CD4-positive, alpha-beta T cell treated with Interleukin-6 for 4 hours (primary cell): ENCODE measurements at regions not wholly inside any gene's neighbourhood (a gene's known extent, or its start where the extent isn't known, plus 50 kb on each side); places are given as distances from the start of the nearest gene placed in this dataset.
"Not testable (repeated sequence)": the region's sequence is repeated elsewhere in the genome, so short reads cannot be mapped to it uniquely, and the experiment has no call there.

Source experiments
- DNase-seq: peaks from one replicate; pipeline ENCODE4 v3.0.0-alpha.2; 2020; ENCODE audit warnings: mixed read lengths

- no peak for DNase-seq
Measured at GRCh38 chr11:49499117-49499516, 290.7 kb upstream of the FOLH1 start.

DNA sequence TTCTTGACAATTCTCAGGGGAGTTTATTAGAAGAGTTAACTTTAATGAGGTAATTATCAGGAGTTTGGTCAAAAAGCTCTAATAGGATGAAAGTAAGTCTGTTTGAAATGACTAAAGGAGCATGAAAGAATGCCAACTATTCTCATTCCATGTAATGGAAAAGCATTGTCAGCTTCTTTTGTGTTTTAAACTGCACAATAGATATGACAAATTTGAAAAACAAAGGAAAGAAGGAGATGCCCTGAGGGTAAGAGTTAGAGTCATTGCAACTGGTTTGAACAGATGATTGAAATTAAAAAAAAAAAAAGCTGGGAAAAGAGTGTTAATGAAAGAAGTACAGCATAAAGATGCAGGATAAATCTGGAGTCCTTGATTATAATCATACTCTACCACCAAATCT lies 296.8 kb upstream of the FOLH1 start:
- DNase-seq: no peak

DNA sequence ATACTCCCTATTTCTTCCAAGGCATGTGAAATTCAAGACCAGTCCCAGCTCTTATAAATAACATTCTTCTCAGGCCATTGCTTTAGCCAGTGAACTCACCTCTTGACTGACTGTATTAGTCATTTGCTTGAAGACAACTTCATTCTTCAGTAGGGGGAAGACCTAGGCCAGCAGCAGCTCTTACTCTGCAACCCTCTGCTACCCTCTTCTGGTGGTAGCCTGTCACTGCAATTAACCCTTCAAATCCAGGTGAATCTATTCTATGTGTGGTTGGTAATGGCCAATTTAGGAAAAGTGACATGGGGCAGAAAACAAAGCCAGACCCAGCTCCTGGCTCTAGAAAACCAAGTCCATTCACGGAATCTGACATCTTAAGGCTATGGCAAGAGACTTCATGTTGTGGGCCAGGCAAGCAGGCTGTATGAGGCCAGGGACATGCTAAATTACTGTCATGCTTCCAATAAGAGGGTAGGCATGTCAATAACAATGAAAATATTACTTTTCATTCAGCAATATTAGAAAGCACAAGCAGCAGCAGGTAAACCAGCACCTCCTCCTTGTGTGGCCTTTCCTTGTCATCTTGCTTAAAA lies 317.9 kb upstream of the FOLH1 start:
- DNase-seq: not testable (repeated sequence)

- DNase-seq: no peak
Measured at GRCh38 chr11:49533204-49533603, 324.8 kb upstream of the FOLH1 start.

DNA sequence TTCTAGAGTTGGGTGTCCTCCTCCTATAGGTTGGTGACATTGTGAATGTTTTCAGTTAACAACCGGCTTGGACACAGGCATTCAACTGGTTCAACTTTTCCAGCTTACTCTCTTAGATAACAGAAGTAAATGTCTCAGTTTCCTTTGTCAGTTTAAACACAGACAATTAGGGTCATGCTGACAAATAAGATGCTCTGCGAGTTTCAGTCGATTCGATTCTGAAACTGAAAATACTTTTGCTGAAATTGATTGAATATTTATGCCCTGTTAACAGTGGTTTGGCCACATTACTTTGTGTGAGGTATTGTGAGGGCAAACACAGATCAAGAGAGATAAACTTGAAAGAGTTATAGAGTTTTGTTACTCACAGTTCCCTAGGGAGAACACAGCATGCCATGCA lies 330.5 kb upstream of the FOLH1 start:
- DNase-seq: not testable (repeated sequence)

DNA sequence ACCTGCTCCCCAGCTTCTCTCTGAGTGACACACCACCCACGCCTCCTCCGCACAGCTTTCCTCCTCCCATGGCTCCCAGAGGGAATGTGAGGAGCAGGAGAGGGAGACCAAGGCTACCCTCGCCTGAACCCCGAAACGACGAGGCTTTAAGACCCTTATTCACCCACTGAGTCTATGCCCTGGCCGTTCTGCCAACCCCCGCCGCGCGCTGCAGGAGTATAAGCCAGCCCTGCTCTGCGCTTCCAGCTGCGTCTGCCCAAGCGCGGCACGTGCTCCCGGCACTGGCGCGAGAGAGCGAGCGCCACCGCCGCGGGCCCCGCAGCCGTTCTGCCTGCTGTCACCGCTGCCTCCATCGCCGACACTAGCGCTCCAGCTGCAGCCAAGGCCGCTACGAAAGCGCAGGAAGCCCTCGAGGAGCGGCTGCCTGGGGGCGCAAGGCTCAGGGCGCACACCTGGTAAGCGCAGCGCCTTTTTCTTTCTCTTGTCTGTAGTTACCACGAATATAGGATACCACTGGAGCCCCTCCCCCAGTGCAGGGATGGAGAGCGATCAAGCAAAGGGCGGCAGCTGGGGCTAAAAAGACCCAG lies 350.0 kb upstream of the FOLH1 start:
- DNase-seq: not testable (repeated sequence)

GRCh38 chr11:49560593-49560992 lies 352.2 kb upstream of the FOLH1 start:
- not testable (repeated sequence) for DNase-seq

- DNase-seq: not testable (repeated sequence)
Measured at GRCh38 chr11:49561240-49561880, 353.0 kb upstream of the FOLH1 start.

GRCh38 chr11:49562262-49562661 lies 353.9 kb upstream of the FOLH1 start:
- not testable (repeated sequence) for DNase-seq

DNA sequence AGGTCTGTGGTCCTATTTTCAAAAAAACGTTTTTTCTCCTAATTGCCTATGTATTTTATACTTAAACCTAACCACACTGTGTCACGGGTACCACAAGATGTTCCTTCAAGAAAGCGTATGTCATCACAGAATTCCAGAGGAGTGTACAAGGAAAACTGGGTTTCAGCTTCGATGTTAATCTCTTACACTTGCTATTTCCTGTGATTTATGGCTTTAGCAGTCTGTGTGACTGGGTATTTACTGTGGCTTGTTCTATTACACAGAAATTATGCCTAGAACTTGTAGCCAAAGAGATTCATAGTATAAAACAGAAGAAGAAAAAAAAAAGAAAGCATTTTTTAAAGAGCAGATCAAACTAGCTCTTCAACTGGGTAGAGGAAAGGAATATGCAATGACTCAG lies 371.1 kb upstream of the FOLH1 start:
- not testable (repeated sequence) for DNase-seq

GRCh38 chr11:49585495-49585894 lies 366.7 kb upstream of the OR4C13 start:
- DNase-seq: not testable (repeated sequence)

DNA sequence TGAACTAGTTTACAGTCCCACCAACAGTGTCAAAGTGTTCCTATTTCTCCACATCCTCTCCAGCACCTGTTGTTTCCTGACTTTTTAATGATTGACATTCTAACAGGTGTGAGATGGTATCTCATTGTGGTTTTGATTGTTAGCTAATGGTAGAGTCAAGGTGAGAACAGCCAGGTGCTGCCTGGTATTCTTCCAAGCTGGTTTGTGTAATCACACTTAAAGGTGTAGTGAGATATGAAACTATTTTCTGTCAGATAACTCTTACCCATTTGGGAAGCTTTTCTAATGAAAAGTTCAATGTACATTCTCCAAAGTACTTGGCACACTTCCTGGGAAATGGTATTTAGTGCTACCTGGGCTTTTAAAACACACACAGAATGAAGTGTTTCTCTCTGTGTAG lies 343.3 kb upstream of the OR4C13 start:
- not testable (repeated sequence) for DNase-seq

- not testable (repeated sequence) for DNase-seq
Measured at GRCh38 chr11:49623872-49624271, 328.3 kb upstream of the OR4C13 start.

GRCh38 chr11:49670705-49671104 lies 281.5 kb upstream of the OR4C13 start:
- not testable (repeated sequence) for DNase-seq

DNA sequence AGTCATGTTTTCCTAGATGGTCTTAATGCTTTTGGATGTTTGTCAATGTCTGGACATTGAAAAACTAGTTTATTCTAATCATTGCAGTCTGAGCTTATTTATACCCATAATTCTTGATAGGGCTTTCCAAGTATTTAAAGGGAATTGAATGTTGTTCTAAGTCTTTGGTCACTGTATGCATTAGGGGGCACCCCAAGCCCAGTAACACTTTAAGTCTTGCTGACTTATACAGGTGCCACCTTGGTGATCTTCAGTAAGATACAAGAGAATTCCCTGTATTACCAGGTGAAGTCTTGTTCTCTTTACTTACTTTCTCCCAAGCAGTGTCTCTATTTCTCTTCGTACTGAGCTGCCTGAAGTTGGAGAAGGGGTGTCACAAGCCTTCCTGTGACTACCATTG lies 250.1 kb upstream of the OR4C13 start:
- not testable (repeated sequence) for DNase-seq

GRCh38 chr11:49750447-49750846 lies 201.7 kb upstream of the OR4C13 start:
- DNase-seq: not testable (repeated sequence)

DNA sequence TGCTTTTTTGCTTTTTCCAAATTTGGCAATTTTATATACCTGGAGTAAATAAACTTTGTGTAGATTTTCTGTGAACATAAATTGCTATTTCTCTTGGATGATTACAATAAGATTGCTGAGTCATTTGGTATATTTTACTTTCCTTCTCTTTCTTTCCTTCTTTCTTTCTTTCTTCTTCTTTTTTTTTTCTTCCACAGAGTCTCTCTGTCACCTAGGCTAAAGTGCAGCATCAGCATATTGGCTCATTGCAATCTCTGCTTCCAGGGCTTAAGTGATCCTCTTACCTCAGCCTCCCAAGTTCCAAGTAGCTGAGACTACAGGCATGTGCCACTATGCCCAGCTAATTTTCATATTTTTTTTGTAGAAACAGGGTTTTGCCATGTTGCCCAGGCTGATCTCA lies 201.2 kb upstream of the OR4C13 start:
- not testable (repeated sequence) for DNase-seq

DNA sequence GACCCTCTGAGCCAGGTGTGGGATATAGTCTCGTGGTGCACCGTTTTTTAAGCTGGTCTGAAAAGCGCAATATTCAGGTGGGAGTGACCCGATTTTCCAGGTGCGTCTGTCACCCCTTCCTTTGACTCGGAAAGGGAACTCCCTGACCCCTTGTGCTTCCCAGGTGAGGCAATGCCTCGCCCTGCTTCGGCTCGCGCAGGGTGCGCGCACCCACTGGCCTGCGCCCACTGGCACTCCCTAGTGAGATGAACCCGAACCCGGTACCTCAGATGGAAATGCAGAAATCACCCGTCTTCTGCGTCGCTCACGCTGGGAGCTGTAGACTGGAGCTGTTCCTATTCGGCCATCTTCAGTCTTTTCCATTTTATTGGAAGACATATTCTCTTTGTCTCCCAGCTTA lies 171.4 kb upstream of the OR4C13 start:
- not testable (repeated sequence) for DNase-seq

DNA sequence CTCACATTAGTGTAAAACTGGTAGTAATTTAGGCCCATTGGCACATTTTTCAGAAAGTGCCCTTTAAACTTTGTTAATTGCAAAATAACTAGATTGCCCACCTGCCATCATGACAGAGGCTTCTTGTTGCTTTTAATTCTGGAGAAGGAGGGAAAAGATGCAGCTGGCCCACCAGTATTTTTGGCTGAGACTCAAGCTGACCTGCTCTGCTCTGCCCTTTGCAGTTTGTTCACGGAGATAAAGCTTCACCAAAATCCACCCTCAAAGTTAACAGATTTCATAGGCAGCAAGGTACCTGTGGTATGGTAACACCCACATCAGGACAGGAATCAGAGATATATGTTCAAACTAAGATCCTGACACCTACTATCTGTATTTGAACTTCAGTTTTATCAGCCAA lies 170.2 kb upstream of the OR4C13 start:
- not testable (repeated sequence) for DNase-seq

DNA sequence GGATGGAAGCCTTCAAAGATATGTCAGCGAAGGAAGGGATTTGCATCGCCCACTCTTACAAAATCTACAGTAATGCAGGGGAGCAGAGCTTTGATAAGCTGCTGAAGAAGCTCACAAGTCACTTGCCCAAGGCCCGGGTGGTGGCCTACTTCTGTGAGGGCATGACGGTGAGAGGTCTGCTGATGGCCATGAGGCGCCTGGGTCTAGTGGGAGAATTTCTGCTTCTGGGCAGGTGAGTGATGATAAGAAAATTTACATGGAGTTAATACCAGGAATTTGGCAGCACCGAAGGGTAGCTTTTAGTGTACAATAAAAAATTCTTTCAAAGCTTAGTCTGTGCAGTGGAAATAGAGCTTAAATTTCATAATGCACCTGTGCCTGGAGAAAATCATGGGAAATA lies 168.3 kb upstream of the OR4C13 start:
- not testable (repeated sequence) for DNase-seq

- DNase-seq: not testable (repeated sequence)
Measured at GRCh38 chr11:49789787-49790186, 162.4 kb upstream of the OR4C13 start.

DNA sequence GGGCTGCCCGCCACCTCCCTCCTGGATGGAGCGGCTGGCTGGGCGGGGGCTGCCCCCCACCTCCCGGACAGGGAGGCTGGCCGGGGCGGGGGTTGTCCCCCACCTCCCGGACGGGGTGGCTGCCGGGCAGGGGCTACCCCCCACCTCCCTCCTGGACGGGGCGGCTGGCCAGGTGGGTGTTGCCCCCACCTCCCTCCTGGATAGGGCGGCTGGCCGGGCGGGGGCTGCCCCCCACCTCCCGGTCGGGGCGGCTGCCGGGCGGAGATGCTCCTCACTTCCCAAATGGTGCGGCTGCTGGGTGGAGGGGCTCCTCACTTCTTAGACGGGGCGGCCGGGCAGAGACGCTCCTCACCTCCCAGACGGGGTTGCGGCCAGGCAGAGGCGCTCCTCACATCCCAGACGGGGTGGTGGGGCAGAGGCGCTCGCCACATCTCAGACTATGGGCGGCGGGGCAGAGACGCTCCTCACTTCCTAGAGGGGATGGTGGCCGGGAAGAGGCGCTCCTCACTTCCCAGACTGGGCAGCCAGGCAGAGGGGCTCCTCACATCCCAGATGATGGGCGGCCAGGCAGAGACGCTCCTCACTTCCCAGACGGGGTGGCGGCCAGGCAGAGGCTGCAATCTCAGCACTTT lies 153.9 kb upstream of the OR4C13 start:
- not testable (repeated sequence) for DNase-seq

DNA sequence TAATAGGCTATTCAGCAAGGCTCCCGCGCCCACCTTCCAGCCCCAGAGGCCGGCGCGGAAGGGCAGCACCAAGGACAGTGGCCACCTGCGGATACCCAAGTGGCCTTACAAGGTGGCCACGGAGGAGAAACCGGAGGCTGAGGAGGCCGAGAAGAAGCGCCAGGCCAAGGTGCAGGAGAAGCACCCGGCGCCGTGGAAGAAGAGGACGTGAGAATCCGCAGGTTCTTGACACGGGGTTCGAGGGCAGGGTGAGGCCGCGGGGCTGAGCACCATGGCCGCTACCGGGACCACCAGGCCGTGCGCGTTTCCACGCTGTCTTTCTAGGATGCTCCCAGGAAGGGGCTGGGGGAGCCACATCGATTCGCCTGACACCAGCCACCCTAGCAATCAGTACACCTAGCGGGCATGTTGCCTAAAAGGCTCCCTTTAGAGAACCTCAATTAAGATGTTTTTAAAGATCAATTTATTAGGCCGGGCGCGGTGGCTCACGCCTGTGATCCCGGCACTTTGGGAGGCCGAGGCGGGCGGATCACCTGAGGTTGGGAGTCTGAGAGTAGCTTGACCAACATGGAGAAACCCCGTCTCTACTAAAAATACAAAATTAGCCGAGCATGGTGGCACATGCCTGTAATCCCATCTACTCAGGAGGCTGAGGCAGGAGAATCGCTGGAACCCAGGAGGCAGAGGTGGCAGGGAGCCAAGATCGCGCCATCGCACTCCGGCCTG lies 134.3 kb upstream of the OR4C13 start:
- peak; percentile 1 for DNase-seq
